SJCRH30 (cell line): ENCODE measurements at regions not wholly inside any gene's neighbourhood (a gene's known extent, or its start where the extent isn't known, plus 50 kb on each side); places are given as distances from the start of the nearest gene placed in this dataset.
"Not testable (repeated sequence)": the region's sequence is repeated elsewhere in the genome, so short reads cannot be mapped to it uniquely, and the experiment has no call there.

Source experiments
- DNase-seq, 2 experiments: peaks; one replicate each; pipeline ENCODE4 v3.0.0-alpha.2; 2015 to 2020
- H3K27ac ChIP-seq: fragments of 250-450 bp; sonication (Bioruptor Pico); 2 replicates; pipeline ENCODE4 v1.5.1; 2020; ENCODE audit warnings: mild to moderate bottlenecking, moderate library complexity
- H3K27me3 ChIP-seq: fragments of 250-450 bp; sonication (Bioruptor Pico); 2 replicates; pipeline ENCODE4 v1.5.1; 2020; ENCODE audit warnings: mild to moderate bottlenecking, moderate library complexity
- H3K36me3 ChIP-seq: fragments of 250-450 bp; sonication (Bioruptor Pico); 2 replicates; pipeline ENCODE4 v1.5.1; 2020; ENCODE audit warnings: mild to moderate bottlenecking, moderate library complexity
- H3K4me1 ChIP-seq: fragments of 250-450 bp; sonication (Bioruptor Pico); 2 replicates; pipeline ENCODE4 v1.5.1; 2020; ENCODE audit warnings: mild to moderate bottlenecking, moderate library complexity
- H3K4me3 ChIP-seq: fragments of 250-450 bp; sonication (Bioruptor Pico); 2 replicates; pipeline ENCODE4 v1.5.1; 2020; ENCODE audit warnings: mild to moderate bottlenecking, moderate library complexity
- H3K9me3 ChIP-seq: fragments of 250-450 bp; sonication (Bioruptor Pico); replicated peaks from 2 replicates; pipeline ENCODE4 v1.5.1; 2020; ENCODE audit warnings: mild to moderate bottlenecking, moderate library complexity

DNA sequence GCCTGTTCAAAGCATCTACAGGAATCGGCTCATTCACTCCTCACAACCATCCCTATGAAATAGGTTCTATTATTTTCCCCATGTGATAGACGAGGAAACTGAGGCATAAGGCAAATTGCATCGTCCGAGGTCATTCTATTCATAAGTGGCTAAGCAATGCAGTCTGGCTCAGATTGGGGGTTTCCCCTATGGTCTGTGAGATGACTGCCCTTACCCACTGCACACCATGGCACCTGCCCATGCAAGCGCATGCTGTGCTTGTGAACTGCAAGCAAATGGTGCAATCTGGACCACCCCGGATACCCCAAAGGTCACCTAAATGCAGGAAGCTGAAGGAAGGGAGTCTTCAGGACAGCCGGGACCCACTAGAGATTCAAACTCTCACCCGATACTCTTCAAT lies 123.4 kb upstream of the SOD1 start:
- Histone ChIP-seq H3K4me3 (no peak overlapping the region), H3K36me3 (no peaks in the 10 kb centered on the region), H3K27ac (no peak overlapping the region), H3K9me3 (no peaks in the 10 kb centered on the region), H3K27me3 (no peaks in the 10 kb centered on the region), H3K4me1 (no peaks in the 10 kb centered on the region; the same call in 1 of the 2 replicates)
- DNase-seq, result no peak

DNA sequence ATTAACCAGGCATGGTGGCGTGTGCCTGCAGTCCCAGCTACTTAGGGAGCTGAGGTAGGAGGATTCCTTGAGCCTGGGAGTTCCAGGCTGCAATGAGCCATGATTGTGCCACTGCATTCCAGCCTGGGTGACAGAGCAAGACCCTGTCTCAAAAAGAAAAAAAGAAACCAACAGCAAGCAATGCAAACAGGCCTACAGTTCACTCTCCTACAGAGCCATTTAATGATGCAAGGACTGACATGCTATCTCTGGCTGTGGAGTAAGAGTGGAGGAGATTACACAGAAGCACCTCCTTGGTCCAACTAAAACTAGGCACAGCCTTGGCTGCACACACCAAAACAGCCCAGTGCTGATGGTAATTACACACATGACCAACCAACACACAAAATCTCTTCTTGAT lies 127.5 kb upstream of the SOD1 start:
- DNase-seq, result no peak
- no peak overlapping the region for H3K27ac ChIP-seq
- no peaks in the 10 kb centered on the region for H3K36me3 ChIP-seq

DNA sequence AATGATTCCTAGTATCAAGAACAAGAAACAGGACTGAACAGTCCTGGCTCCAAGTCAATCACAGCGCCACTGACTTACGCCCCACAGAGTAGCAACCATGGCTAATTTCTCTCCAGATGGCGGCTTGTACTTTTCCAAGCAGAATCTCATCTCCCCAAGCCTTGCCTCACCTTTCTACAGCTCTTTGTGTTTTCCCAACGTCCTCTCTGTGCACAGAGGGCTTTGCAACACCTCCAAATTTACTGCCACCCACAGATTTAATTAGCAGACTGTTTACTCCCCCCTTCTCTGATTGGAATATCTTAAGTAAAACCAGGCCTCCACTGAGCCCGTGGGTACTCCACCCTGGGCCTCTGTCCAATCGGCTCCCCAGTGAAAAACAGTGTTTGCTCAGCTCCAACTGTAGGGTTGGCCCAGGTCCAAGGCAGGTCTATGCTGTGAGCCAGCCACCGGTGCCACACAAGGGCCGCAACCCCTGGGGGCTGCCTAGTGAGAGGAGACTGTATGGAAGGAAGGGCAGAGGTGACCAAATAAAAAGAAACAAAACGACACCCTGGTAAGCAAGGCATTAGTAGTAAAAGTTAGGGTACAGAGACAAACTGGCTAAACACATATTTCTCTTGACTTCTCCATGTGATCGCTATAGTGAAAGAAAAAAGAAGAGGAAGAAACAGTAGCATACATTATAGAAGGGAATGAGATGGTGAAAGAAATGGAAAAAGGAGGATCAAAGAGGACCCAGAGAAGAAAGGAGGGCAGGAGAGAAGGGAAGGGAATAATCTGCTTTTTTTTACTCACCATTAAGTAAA lies 128.4 kb upstream of the SOD1 start:
- H3K4me3 ChIP-seq, result no peak overlapping the region
- no peaks in the 10 kb centered on the region for H3K27me3 ChIP-seq
- H3K36me3 ChIP-seq, result no peaks in the 10 kb centered on the region
- peak; percentile 66 to 73 for DNase-seq
- H3K27ac ChIP-seq, result peak overlapping the region; percentile 58
- H3K4me1 ChIP-seq, result peaks cover 12% of the 10 kb centered on the region
- H3K9me3 ChIP-seq, result no peaks in the 10 kb centered on the region

More for the DNA sequence above, 127.5 kb upstream of the SOD1 start:
- Histone ChIP-seq H3K4me3 (no peak overlapping the region), H3K27me3 (no peaks in the 10 kb centered on the region), H3K4me1 (peaks cover 12% of the 10 kb centered on the region), H3K9me3 (no peaks in the 10 kb centered on the region)

DNA sequence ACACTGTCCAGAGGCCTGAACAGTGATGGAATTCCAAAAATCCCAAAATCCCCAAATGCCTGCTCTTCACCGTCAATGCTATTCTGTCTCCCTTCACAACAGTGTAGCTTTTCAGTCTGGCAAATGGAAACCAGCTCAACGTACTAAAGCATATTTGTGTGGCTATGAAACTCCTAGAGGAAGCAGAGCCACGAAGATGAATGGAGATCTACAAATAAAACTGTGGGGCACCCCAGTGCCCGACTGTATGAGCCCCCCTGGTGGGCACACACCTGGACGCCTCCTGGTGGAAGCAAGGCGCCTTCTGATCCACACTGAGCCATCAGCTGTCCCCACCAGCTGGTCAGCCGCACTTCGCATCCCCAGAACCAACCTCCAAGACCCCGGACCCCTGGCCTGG lies 129.1 kb upstream of the SOD1 start:
- Histone ChIP-seq H3K27ac (peak overlapping the region; percentile 58), H3K4me3 (no peak overlapping the region), H3K4me1 (peaks cover 12% of the 10 kb centered on the region), H3K9me3 (no peaks in the 10 kb centered on the region), H3K36me3 (no peaks in the 10 kb centered on the region), H3K27me3 (no peaks in the 10 kb centered on the region)
- no peak for DNase-seq

DNA sequence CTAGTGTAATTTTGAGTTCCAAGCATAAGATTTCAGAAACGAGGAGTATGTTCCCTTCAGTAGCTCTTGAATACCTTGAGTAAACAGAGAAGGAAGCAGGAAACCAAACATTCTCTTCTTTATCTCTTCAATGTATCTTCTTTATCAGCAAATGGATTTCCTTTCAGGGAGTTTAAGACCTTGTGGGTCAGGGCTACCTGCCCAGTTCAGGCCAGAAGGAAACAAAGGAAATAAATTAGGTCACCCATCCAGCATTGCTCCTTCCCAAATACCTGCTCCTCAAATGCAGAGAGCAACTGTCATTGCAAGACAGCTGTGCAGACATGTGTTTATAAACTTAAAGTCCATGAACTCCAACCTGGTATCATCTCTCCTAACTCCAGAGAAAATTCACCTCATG lies 130.1 kb upstream of the SOD1 start:
- Histone ChIP-seq H3K4me3 (no peak overlapping the region), H3K9me3 (no peaks in the 10 kb centered on the region), H3K4me1 (peaks cover 12% of the 10 kb centered on the region), H3K27ac (no peak overlapping the region), H3K27me3 (no peaks in the 10 kb centered on the region), H3K36me3 (no peaks in the 10 kb centered on the region)
- no peak for DNase-seq

DNA sequence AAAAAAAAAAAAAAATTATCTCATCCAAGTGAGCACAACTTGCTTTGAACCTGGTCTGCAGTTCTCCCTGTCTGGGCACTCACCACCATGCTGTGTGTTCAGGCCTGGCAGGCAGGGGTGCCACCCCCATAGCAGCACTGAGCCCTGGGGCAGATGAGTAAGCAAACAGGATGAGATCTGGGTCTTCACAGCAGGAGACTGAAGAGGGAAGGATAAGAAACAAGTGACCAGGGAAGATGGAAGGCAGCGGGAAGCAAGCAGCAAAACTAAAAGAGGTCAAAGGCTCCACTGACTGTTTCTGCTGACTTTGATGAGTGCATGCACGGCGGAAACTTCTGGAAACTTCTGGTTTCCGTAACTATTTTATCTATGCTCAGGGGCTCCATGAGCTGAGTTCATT lies 133.5 kb upstream of the SOD1 start:
- Histone ChIP-seq H3K4me3 (no peak overlapping the region), H3K36me3 (no peaks in the 10 kb centered on the region), H3K9me3 (no peaks in the 10 kb centered on the region), H3K4me1 (peaks cover 19% of the 10 kb centered on the region), H3K27me3 (no peaks in the 10 kb centered on the region), H3K27ac (no peak overlapping the region)
- DNase-seq, result no peak

DNA sequence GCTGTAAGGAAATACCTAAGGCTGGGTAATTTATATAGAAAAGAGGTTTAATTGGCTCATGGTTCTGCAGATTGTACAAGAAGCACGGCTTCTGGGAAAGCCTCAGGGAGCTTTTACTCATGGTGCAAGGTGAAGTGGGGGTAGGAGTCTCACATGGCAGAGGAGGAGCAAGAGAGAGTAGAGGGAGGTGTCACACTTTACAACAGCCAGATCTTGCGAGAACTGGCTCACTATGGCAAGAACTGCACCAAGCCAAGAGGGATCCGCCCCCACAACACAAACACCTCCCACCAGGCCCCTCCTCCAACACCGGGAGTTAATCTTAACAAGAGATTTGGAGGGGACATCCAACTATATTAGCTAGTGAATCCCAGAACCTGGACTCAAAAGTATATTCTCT lies 135.4 kb upstream of the SOD1 start:
- no peak overlapping the region for H3K27ac ChIP-seq
- H3K36me3 ChIP-seq, result no peaks in the 10 kb centered on the region
- DNase-seq, result no peak
- no peaks in the 10 kb centered on the region for H3K9me3 ChIP-seq
- H3K4me3 ChIP-seq, result no peak overlapping the region
- peaks cover 21% of the 10 kb centered on the region for H3K4me1 ChIP-seq
- H3K27me3 ChIP-seq, result no peaks in the 10 kb centered on the region

DNA sequence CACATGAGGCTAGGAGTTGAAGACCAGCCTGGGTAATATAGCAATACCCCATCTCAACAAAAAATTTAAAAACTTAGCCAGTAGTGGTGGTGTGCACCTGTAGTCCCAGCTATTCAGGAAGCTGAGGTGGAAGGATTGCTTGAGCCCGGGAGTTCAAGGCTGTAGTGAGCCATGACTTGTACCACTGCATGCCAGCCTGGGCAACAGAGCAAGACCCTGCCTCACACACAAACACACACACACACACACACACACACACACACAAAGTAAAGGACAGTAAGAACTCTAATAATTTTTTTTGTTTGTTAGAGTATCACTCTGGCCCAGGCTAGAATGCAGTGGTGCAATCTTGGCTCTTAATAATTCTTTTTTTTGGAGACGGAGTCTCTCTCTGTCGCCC lies 138.0 kb upstream of the SOD1 start:
- peaks cover 21% of the 10 kb centered on the region for H3K4me1 ChIP-seq
- H3K27me3 ChIP-seq, result no peaks in the 10 kb centered on the region
- no peaks in the 10 kb centered on the region for H3K36me3 ChIP-seq

DNA sequence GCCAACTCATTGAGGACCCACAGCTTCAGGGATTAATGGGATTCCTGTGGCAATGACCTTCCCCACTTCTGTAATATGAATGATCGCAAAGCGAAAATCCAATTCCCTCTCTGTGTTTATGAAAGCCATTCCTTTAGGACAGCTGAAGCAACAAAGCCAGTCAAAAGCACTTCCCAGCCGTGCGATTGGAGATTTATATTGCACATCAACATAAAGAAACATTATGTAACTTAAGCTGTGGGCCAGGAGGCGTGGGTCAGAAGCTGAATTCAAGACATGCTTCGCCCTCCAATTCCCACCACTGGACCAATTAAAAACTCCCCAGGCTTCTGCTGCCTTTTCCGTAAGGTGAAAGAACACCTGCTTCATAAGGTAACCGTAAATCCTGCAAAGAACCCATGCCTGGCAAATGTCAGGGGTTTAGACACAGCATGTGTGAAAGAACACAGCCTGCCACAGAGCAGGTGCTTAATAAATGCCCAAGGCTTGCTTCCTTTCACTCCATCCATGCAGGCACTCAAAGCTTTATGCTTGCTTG lies 138.9 kb upstream of the SOD1 start:
- peak; percentile 83 to 95 for DNase-seq
- H3K9me3 ChIP-seq, result no peaks in the 10 kb centered on the region
- H3K27me3 ChIP-seq, result no peaks in the 10 kb centered on the region
- H3K27ac ChIP-seq, result peak overlapping the region; percentile 50
- H3K36me3 ChIP-seq, result no peaks in the 10 kb centered on the region
- H3K4me3 ChIP-seq, result no peak overlapping the region
- peaks cover 21% of the 10 kb centered on the region for H3K4me1 ChIP-seq

More for the DNA sequence above, 138.0 kb upstream of the SOD1 start:
- H3K4me3 ChIP-seq, result no peak overlapping the region
- no peaks in the 10 kb centered on the region for H3K9me3 ChIP-seq
- H3K27ac ChIP-seq, result no peak overlapping the region
- DNase-seq, result no peak

DNA sequence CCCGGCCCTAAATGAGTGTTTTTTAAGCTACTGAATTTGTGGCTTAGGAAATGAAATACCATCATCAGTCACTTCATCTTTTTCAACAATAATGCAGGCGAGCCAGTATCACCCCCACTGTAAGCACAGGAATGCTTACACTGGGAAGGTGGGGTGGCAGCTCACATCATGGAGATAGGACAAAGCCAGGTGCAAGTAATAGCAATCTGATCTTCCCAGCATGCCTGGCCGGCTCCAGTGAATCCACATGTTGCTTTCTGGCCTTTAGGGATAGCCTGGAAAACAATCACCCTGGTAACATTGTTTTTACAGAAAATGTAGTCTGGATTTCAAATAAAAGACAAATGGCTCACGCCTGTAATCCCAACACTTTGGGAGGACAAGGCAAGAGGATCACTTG lies 140.9 kb upstream of the SOD1 start:
- Histone ChIP-seq H3K4me1 (peaks cover 26% of the 10 kb centered on the region), H3K36me3 (no peaks in the 10 kb centered on the region), H3K27me3 (no peaks in the 10 kb centered on the region), H3K9me3 (no peaks in the 10 kb centered on the region), H3K27ac (no peak overlapping the region), H3K4me3 (no peak overlapping the region)
- no peak for DNase-seq

DNA sequence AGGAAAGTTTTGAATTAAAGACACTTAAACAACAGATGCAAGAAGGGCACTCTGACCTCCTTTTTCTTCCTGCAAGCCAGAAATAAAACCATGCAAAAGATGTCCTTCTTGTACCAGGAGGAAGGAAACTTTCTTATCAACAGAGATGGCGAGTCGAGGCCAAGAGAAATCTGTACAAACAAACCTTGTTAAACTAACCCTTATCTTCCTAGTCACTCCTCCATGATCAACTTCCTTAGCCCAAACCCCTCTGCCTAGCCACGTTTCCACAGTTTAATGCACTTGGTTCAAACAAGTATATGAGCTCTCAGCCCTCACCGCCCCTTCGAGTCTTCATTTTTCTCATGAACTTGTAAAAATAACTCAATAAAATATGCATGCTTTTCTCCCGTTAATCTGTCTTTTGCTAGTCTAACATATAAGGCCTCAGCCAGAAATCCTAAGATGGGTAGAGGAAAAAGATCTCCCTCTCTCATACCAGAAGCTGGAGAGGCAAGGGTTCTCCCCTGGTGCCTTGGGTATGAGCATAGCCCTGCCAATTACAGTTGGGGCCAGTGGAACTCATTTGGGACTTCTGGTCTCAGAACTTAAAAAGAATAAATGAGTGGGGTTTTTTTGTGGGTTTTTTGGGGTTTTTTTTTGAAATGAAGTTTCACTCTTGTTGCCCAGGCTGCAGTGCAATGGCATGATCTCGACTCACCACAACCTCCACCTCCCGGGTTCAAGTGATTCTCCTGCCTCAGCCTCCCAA lies 141.7 kb upstream of the SOD1 start:
- peaks cover 26% of the 10 kb centered on the region for H3K4me1 ChIP-seq
- H3K4me3 ChIP-seq, result no peak overlapping the region
- DNase-seq, result no peak
- H3K36me3 ChIP-seq, result no peaks in the 10 kb centered on the region
- no peaks in the 10 kb centered on the region for H3K27me3 ChIP-seq
- no peak overlapping the region for H3K27ac ChIP-seq
- no peaks in the 10 kb centered on the region for H3K9me3 ChIP-seq

DNA sequence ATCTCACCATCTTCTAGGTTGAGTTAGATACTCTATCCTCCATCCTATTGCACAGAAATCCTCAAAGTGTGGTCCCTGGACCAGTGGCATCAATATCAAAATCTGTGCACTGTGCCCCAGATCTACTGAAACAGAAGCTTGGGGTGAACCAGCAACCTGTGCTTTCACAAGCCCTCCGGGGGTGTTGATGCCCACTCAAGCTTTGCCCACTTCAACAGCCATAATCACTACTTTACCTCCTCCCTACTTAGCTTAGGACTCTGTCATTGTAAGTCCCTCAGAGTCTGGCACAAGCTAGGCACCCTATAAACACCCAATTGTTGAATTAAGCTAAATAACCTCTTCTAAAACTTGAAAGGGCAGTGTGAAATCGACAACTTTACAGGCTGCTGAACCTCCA lies 144.2 kb upstream of the SOD1 start:
- H3K36me3 ChIP-seq, result no peaks in the 10 kb centered on the region
- DNase-seq, result no peak
- H3K4me3 ChIP-seq, result no peak overlapping the region
- H3K9me3 ChIP-seq, result no peaks in the 10 kb centered on the region
- H3K4me1 ChIP-seq, result peaks cover 12% of the 10 kb centered on the region; the same call in 1 of the 2 replicates
- H3K27ac ChIP-seq, result no peak overlapping the region
- no peaks in the 10 kb centered on the region for H3K27me3 ChIP-seq

DNA sequence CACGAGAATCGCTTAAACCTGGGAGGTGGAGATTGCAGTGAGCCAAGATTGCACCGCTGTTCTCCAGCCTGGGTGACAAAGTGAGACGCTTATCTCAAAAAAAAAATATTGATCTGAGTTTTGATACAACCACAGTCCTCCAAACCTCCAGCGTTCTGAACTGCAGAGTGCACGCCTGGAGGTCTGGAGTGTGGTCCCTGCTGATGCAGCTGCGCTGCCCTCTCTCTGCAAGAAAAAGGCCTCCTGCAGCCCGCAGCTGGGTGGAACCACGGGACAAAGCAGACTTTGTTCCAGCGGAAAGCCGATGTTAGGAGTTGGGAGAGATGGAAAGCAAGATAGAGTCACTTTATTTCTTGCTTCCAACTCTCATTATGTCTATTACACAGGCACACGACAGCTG lies 144.9 kb upstream of the SOD1 start:
- peak; percentile 78 to 84 for DNase-seq
- Histone ChIP-seq H3K27ac (no peak overlapping the region), H3K36me3 (no peaks in the 10 kb centered on the region), H3K4me1 (peaks cover 6% of the 10 kb centered on the region; the same call in 1 of the 2 replicates), H3K4me3 (no peak overlapping the region), H3K27me3 (no peaks in the 10 kb centered on the region), H3K9me3 (no peaks in the 10 kb centered on the region)

DNA sequence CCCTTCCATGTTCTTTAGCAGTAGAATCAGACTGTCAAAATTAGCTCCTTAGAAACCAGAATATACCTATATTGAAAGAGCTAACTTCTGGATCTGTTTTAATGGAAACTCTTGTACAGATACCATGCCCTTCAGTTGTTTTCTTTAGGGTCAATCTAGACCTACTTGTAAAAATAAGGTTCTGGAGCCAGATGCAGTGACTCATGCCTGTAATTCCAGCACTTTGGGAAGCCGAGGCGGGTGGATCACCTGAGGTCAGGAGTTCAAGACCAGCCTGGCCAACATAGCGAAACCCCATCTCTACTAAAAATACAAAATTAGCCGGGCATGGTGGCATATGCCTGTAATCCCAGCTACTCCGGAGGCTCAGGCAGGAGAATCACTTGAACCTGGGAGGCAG lies 146.0 kb upstream of the SOD1 start:
- not testable (repeated sequence) for H3K4me3 ChIP-seq, H3K9me3 ChIP-seq, H3K4me1 ChIP-seq, H3K27ac ChIP-seq, DNase-seq, H3K27me3 ChIP-seq, H3K36me3 ChIP-seq

DNA sequence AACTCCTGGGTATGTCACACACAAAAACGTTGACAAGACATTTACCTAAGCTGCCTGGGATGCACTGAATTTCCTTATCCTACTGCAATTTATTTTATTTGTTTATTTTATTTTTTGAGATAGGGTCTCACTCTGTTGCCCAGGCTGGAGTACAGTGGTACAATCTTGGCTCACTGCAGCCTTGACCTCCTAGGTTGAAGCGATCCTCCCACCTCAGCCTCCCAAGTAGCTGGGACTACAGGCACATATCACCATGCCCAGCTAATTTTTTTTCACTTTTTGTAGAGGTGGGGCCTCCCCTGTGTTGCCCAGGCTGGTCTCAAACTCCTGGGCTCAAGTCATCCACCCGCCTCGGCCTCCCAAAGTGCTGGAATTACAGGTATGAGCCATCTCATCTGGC lies 147.5 kb upstream of the SOD1 start:
- DNase-seq, H3K36me3 ChIP-seq, H3K27ac ChIP-seq, H3K27me3 ChIP-seq, H3K4me1 ChIP-seq, H3K4me3 ChIP-seq, H3K9me3 ChIP-seq: not testable (repeated sequence)
